ENCODE measurements at regions not wholly inside any gene's neighbourhood (a gene's known extent, or its start where the extent isn't known, plus 50 kb on each side); places are given as distances from the start of the nearest gene placed in this dataset.
"Not testable (repeated sequence)": the region's sequence is repeated elsewhere in the genome, so short reads cannot be mapped to it uniquely, and the experiment has no call there.

- H3K36me3 ChIP-seq; H3K27ac ChIP-seq; H4K20me1 ChIP-seq (ENCODE audit: low read depth); H3K9me3 Mint-ChIP-seq; H3K36me3 Mint-ChIP-seq; H3K27me3 Mint-ChIP-seq (ENCODE audit: insufficient read depth, low read depth); H2AFZ ChIP-seq (replicated peaks); H3K79me2 ChIP-seq (ENCODE audit: low read depth); H3K4me2 ChIP-seq; H3K27ac Mint-ChIP-seq; H3K4me1 ChIP-seq; H3K4me3 Mint-ChIP-seq; H3K9me3 ChIP-seq (ENCODE audit: low read depth); H3K4me1 Mint-ChIP-seq; H3K27me3 ChIP-seq; H3F3A ChIP-seq (ENCODE audit: low read depth); DNase-seq (ENCODE audit: low spot score); H3K4me3 ChIP-seq; H3K9ac ChIP-seq: not testable (repeated sequence)
- peak; percentile 23 for TF ChIP-seq CTCF (IDR thresholded peaks at IDR 0.05)
These were observed 246.3 kb downstream of the IL15 start for GRCh38 chr4:141882650-141883049.

DNA sequence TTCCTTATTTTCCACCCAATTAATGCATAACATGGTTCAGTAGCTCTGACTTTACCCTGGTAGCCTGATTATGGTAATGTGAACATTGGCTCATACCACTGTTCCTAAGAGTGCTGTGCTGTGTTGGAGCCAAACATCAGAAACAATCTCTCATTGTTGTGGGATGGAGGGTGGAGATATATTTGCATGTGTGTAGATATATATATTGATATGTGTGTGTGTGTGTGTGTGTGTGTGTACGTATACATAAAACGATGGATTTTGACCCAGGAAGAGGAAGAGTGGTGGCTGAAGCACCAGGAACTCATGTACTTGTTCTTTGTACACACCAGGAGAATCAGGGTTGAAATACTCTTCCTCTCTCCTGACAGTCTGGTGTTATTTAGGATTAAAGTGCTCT, 247.7 kb downstream of the IL15 start:
- Mint-ChIP-seq H3K36me3 (no peaks in the 10 kb centered on the region), H3K4me1 (no peaks in the 10 kb centered on the region)
- H3K27me3 ChIP-seq, result no peaks in the 10 kb centered on the region

GRCh38 chr4:141885112-141885511, 248.7 kb downstream of the IL15 start:
- Mint-ChIP-seq H3K9me3 (no peaks in the 10 kb centered on the region), H3K27me3 (ENCODE audit: insufficient read depth, low read depth) (peaks cover 2% of the 10 kb centered on the region), H3K4me3 (no peak overlapping the region), H3K27ac (no peak overlapping the region), H3K4me1 (no peaks in the 10 kb centered on the region), H3K36me3 (no peaks in the 10 kb centered on the region)
- no peak overlapping the region for H3K9ac ChIP-seq
- H3K4me3 ChIP-seq, result no peak overlapping the region
- H3K79me2 ChIP-seq (ENCODE audit: low read depth), result no peaks in the 10 kb centered on the region
- H3K27me3 ChIP-seq, result no peaks in the 10 kb centered on the region
- DNase-seq (ENCODE audit: low spot score), result no peak
- TF ChIP-seq EZH2 (IDR thresholded peaks at IDR 0.05) (no peak), EZH2phosphoT487 (IDR thresholded peaks at IDR 0.05) (no peak), CTCF (IDR thresholded peaks at IDR 0.05) (no peak)
- no peaks in the 10 kb centered on the region for H3K4me1 ChIP-seq
- no peaks in the 10 kb centered on the region for H4K20me1 ChIP-seq (ENCODE audit: low read depth)
- H2AFZ ChIP-seq (replicated peaks), result no peak overlapping the region
- no peak overlapping the region for H3K4me2 ChIP-seq
- H3K27ac ChIP-seq, result no peak overlapping the region
- H3K36me3 ChIP-seq, result no peaks in the 10 kb centered on the region
- no peaks in the 10 kb centered on the region for H3K9me3 ChIP-seq (ENCODE audit: low read depth)
- no peaks in the 10 kb centered on the region for H3F3A ChIP-seq (ENCODE audit: low read depth)

More for the DNA sequence above, 247.7 kb downstream of the IL15 start:
- Mint-ChIP-seq H3K27me3 (ENCODE audit: insufficient read depth, low read depth) (peaks cover 2% of the 10 kb centered on the region), H3K4me3 (no peak overlapping the region), H3K9me3 (no peaks in the 10 kb centered on the region), H3K27ac (no peak overlapping the region)
- no peaks in the 10 kb centered on the region for H3K36me3 ChIP-seq
- no peaks in the 10 kb centered on the region for H4K20me1 ChIP-seq (ENCODE audit: low read depth)
- no peak for DNase-seq (ENCODE audit: low spot score)
- H3K9me3 ChIP-seq (ENCODE audit: low read depth), result no peaks in the 10 kb centered on the region
- H3K4me2 ChIP-seq, result no peak overlapping the region
- H3K4me1 ChIP-seq, result no peaks in the 10 kb centered on the region
- H3K79me2 ChIP-seq (ENCODE audit: low read depth), result no peaks in the 10 kb centered on the region
- H3K4me3 ChIP-seq, result no peak overlapping the region
- no peak overlapping the region for H3K9ac ChIP-seq
- TF ChIP-seq CTCF (IDR thresholded peaks at IDR 0.05) (no peak), EZH2phosphoT487 (IDR thresholded peaks at IDR 0.05) (no peak), EZH2 (IDR thresholded peaks at IDR 0.05) (no peak)
- no peak overlapping the region for H2AFZ ChIP-seq (replicated peaks)
- H3K27ac ChIP-seq, result no peak overlapping the region
- no peaks in the 10 kb centered on the region for H3F3A ChIP-seq (ENCODE audit: low read depth)

GRCh38 chr4:141890279-141890678, 253.9 kb downstream of the IL15 start:
- Histone ChIP-seq H2AFZ (replicated peaks) (no peak overlapping the region), H3K9me3 (ENCODE audit: low read depth) (no peaks in the 10 kb centered on the region), H4K20me1 (ENCODE audit: low read depth) (no peaks in the 10 kb centered on the region)

More at GRCh38 chr4:141890279-141890678, 253.9 kb downstream of the IL15 start:
- H3K4me2 ChIP-seq, result no peak overlapping the region
- H3K9ac ChIP-seq, result no peak overlapping the region
- H3K79me2 ChIP-seq (ENCODE audit: low read depth), result no peaks in the 10 kb centered on the region
- H3K9me3 Mint-ChIP-seq, result no peaks in the 10 kb centered on the region
- no peaks in the 10 kb centered on the region for H3K36me3 ChIP-seq
- no peak overlapping the region for H3K4me3 ChIP-seq
- DNase-seq (ENCODE audit: low spot score), result no peak
- peaks cover 2% of the 10 kb centered on the region for H3K27me3 Mint-ChIP-seq (ENCODE audit: insufficient read depth, low read depth)
- H3K4me3 Mint-ChIP-seq, result no peak overlapping the region
- no peaks in the 10 kb centered on the region for H3K4me1 Mint-ChIP-seq
- no peak overlapping the region for H3K27ac ChIP-seq
- H3K36me3 Mint-ChIP-seq, result no peaks in the 10 kb centered on the region
- no peak for TF ChIP-seq EZH2 (IDR thresholded peaks at IDR 0.05)
- no peak for TF ChIP-seq EZH2phosphoT487 (IDR thresholded peaks at IDR 0.05)
- no peak for TF ChIP-seq CTCF (IDR thresholded peaks at IDR 0.05)
- no peaks in the 10 kb centered on the region for H3K27me3 ChIP-seq
- H3K4me1 ChIP-seq, result no peaks in the 10 kb centered on the region
- H3K27ac Mint-ChIP-seq, result no peak overlapping the region
- no peaks in the 10 kb centered on the region for H3F3A ChIP-seq (ENCODE audit: low read depth)
